ENCODE measurements at regions not wholly inside any gene's neighbourhood (a gene's known extent, or its start where the extent isn't known, plus 50 kb on each side); places are given as distances from the start of the nearest gene placed in this dataset.
"Not testable (repeated sequence)": the region's sequence is repeated elsewhere in the genome, so short reads cannot be mapped to it uniquely, and the experiment has no call there.

- no peak for DNase-seq
Observed at GRCh38 chr10:84634636-84635035, 306.2 kb downstream of the CCSER2 start.

DNA sequence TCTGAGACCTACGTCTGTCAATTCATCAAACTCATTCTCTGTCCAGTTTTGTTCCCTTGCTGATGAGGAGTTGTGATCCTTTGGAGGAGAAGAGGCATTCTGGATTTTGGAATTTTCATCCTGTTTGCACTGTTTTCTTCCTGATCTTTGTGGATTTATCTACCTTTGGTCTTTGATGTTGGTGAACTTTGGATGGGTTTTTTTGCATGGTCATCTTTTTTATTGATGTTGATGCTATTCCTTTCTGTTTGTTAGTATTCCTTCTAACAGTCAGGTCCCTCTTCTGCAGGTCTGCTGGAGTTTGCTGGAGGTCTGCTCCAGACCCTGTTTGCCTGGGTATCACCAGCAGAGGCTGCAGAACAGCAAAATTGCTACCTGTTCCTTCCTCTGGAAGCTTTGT lies 322.2 kb downstream of the CCSER2 start:
- DNase-seq = not testable (repeated sequence)

DNA sequence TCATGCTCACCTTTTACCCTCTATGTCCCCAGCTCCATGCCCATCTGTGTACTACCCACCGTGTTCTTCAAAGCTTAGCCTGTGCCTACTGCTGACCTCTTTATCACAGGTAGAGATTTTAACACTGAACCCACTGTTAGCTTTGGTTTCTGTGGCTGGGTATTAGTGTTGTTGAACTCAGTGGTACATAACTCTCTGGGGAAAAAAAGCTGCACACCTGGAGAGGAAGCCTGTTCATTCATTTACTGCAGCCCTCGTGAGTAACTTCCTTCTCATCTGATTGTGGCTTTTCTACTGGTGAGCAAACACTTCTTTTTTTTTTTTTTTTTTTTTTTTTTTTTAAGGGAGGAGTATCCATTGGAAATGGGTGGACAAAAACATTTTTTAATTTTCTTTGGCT lies 326.3 kb downstream of the CCSER2 start:
- no peak for DNase-seq

- DNase-seq = no peak
Observed at GRCh38 chr10:84659027-84659426, 330.6 kb downstream of the CCSER2 start.

- no peak for DNase-seq
Observed at GRCh38 chr10:84659497-84660439, 331.4 kb downstream of the CCSER2 start.

DNA sequence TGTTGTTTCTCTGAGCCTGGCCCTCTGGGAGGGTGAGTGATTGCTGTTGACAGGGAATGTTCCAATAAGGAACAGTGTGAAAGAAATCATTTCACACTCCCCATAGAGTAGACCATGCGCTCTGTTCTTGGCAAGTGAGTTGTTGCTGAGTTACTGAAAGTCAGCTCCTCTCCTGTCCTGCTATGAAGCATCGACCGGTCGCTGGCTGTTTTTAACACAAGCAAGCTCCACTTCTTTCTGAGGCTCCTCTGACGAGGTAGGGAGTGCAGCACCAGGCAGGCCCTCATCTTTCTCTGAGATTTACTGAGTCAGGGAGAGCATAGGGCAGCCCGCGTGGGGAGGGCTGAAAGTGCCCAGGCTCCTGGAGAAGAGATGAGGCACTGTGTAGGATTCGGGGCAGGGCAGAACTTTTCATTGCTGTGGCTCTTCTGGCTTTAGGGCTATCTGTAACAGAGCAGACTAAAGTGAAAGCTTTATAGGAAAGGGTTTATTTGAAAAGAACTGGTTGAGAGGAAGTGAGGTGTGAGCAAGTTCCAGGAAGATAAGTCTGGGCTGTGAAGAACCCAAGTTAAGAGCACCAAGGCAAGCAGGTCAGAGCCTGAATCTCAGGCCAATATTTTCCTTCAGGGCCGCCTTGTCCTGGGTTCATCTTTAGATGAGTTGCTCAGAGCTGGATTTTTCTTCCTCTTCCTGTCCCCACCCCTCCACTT lies 332.2 kb downstream of the CCSER2 start:
- DNase-seq = no peak

DNA sequence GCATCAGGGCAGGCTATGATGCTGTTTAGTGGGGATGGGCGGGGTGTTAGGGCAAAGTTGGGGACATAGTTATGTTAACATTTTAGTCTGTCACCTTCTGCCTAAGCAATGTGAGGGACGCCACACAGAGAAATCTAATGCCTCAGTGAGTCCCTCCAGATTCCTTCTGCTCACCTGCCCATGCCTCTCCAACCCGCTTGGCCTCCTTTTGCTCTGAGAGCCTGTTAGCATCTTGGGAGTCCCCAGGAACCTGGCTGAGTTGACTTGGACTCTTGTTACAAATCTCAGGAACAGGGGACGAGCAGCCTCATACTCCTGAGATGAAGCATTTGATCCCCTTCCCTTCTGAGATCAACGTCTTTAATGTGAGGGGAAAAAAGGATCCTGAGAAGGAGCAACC lies 336.8 kb downstream of the CCSER2 start:
- DNase-seq = no peak

DNA sequence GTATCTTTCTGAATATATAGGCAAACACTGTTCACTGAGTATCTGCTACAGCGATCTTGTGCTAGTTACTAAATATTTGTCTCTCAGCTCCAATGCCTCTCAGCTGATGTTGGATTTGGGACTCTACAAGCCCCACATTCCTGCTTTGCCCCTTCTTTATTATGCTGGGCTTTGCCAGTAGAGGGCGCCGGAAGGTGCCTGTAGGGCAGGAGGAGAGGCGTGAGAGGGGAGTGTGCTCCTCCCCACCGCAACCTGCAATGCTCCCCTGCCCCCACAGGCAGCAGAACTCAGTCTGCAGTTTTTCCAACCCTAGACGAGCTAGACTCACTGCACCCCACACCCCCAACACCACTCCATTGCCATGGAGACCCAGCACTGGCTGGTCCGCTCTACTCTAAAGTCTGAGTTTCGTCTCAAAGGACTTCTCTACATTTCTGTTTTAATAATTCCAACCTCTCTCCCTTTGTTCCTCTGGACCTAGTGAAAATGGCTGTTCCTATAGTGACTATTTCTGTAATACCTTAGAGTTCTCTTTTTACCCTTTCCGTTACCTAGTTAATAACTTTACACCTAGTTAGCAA lies 337.6 kb downstream of the CCSER2 start:
- DNase-seq = no peak

DNA sequence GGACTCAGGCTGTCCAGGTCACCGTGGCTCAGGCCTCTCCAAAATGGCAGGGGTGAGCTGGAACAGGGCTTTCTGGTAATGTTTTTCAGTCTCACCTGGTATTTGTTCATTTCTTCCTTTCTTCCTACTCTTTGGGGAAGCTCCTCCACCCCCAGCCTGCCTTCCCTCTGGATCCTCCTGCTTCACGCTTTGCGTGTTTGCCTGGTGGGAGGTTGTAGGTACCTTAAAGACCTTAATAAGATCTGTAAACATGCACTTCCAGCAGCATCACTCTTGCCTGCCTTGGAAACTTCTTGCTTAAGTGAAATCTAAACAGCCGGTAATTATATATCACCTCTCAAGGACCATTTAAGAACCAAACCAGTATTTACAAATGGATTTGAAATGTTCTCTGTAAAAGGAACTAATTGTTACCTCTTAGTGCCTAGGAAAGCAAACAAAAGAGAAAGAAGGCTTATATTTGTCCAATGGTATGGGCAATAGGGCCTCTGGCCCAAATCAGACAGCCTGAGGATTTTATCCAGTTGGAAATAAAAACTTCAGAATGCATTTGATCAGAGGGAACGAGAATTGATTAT lies 339.9 kb downstream of the CCSER2 start:
- DNase-seq = no peak

DNA sequence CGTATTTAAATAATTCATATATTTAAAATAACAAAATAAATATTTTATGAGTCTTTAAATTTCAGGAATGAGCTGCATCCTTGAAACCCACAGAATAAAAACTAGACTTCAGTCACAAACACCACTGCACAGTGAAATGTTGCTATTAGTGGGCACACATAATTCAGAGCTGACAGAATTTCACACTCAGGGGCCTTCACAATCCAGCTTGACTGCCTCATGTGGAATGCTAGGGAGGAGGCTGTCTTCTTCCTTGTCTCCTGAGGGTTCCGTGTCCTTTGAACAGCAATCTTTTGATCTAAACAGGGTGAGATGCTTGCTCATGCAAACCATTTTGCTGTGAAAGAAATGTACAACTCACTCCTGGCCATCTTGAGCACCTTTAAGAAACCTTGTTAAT lies 346.7 kb downstream of the CCSER2 start:
- DNase-seq = no peak

GRCh38 chr10:84676536-84676935 lies 348.1 kb downstream of the CCSER2 start:
- no peak for DNase-seq

DNA sequence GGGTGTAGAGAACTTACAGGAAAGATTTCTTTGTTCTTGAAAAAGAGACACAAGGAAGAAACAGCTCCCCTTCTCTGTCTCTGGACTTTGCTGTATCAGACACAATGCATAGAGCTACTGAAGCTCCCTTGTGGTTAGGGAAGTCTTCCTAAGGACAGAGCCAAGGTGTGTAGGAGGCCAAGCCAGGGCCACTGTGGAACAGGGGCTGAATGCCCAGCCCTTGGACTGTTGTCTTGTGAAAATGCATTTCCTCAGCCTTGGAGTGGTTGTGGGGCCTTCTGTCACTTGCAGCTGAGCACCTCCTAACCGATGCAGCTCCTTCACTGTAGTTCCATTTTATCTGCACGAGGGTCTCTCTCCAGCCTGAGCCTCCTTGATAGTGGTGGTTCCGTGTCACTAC lies 353.4 kb downstream of the CCSER2 start:
- no peak for DNase-seq

DNA sequence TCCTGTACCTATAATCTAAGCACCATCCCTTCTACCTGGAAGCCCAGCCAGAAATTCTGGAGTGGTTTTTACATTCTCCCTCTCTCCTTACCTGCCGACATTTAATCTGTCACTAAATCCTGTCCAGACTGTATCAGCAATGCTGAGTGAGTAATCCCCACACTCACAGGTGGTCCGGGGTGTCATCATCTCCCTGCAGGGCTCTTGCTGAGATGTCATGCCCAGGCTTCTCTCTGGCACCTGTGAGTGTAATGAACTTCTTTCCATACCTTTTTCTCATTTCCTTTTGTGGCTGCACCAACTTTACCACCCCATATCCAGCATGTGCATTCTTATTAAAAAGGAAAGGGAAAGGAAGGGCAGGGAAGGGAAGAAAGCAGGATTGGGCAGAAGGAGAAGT lies 355.2 kb downstream of the CCSER2 start:
- DNase-seq = no peak

DNA sequence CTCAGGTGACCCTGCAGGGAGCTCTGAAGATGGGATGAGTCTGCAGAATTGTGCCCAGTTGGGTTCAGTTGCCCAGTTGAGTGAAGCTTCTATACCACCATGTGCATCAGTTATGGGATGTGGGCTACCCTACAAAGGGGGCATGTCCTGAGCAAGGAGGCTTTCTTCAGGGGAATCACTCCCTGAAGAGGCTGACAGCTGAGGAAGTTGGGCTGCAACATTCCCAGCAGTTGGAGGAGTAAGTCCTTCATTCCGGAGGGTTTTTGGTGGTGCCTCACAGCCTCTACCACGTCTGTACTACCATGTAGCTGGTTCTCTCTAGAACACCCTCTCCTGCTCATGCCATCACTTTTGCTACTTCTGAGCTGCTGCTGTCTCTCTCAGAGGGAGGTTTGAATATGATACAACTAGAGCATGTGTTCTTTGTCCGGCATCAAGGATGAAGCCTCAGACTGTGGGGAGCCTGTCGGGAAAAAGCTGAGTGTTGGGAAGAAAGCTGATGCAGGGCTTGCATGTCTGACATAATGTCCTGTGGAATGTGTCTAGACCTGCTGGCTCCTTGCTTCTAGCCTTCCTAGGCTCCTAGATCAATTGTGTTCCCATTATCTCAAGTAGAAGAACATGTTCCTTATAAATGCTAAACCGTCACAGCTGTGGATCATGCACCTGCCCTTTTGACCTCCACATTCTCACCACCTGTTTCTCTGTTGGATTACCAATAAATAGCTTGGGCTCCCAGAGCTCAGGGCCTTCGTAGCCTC lies 355.8 kb downstream of the CCSER2 start:
- DNase-seq = no peak

DNA sequence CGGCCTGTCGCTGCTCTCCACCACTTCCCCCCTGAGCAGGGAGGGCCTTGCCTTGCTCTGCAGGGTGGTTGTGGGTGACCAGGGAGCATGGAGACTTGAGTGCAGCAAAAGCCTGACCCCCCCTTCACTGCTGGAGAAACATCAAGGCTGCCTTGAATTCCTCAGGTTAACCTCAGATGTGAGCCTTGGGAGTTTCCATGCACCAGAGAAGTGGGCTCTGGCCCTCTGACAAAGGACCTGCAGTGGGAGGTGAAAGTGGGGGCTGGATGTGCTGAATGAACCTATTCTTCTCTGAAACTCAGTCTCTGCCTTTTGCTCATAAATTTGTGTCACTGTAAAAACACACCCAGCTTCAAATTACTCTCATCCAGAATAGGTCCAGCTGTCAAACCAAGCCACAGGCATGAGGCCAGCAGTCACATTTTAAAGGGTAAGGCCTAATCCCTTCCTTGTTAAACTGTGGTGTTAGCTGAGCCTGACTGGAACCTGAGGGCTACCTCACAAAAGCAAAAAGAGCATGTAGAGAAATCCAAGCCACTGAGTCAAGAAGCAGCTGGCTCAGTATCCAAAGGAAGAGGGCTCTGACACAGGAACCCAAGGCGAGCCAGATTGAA lies 356.8 kb downstream of the CCSER2 start:
- DNase-seq = no peak

DNA sequence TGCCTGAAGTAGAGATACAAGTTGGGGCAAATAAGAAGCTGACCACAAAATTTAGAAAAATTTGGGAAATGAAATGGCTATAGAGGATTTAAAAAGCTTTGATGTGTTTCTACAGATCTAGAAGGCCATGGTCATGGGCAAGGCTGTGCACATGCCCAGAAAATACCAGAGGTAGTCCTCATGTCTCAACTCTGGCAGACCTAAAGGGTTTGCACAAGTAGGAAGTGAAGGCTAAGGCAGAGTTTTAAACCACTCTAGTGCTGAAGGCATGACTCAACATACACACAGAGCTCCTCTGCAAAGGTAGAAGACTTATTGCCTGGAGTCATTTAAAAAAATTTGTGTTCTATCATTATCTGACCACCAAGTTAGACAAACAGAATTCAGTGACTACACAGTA lies 364.6 kb downstream of the CCSER2 start:
- no peak for DNase-seq

DNA sequence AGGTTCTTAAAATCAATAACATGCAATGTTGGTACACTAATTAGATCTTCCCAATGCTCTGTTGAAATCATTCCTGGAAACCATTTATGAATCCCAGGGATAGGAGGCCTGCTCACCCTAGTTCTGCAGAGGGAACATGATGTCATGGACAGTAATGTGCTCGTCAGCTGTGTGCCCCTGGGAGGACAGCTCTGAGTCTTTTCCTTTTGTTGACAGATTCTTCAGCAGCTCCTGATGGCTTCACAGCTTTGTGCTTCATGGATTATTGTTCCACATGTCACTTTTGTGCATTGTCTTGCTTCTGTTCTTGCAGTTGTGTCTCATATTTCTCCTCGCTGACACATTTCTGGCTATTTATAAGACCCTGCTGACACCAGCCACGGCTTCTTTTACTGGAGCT lies 367.5 kb downstream of the CCSER2 start:
- DNase-seq = no peak

- DNase-seq = no peak
Observed at GRCh38 chr10:84696610-84697009, 368.2 kb downstream of the CCSER2 start.

- DNase-seq = no peak
Observed at GRCh38 chr10:84698989-84699388, 370.6 kb downstream of the CCSER2 start.

GRCh38 chr10:84700668-84701369 lies 372.4 kb downstream of the CCSER2 start:
- no peak for DNase-seq

GRCh38 chr10:84701370-84701720 lies 373.0 kb downstream of the CCSER2 start:
- no peak for DNase-seq
